RWPE1 (cell line): ENCODE measurements at regions not wholly inside any gene's neighbourhood (a gene's known extent, or its start where the extent isn't known, plus 50 kb on each side); places are given as distances from the start of the nearest gene placed in this dataset.
"Not testable (repeated sequence)": the region's sequence is repeated elsewhere in the genome, so short reads cannot be mapped to it uniquely, and the experiment has no call there.

Source experiments
- CTCF ChIA-PET: fragments of 350-600 bp; sonication (Branson Sonifier 250); formaldehyde crosslinking; extraction: SDS; loops from one replicate; lab custom pipeline; 2021; lab: Yijun Ruan, JAX
- POLR2A ChIA-PET: fragments of 400-600 bp; formaldehyde crosslinking; extraction: SDS; loops from one replicate; lab custom pipeline; 2020; ENCODE audit warnings: antibody characterized with exemption; ENCODE audit not compliant: low non-redundant PET; lab: Yijun Ruan, JAX
- DNase-seq: peaks from one replicate; pipeline ENCODE4 v3.0.0; 2012; ENCODE audit warnings: low spot score
- H3K27ac ChIP-seq: fragments of 450-650 bp; 2 replicates; pipeline ENCODE4 v1.5.1; 2017
- CTCF ChIP-seq: fragments of 450-650 bp; conservative IDR thresholded peaks from 2 replicates; pipeline ENCODE4 v1.5.1; 2017; ENCODE audit warnings: low read depth, mild to moderate bottlenecking

GRCh38 chr2:125756431-125756830, 899.5 kb upstream of the GYPC start:
- TF ChIP-seq CTCF: no peak
- ChIA-PET CTCF (no interaction called here), POLR2A (no interaction called here)
- H3K27ac ChIP-seq: no peak overlapping the region
- DNase-seq: no peak

GRCh38 chr2:125796784-125797183, 859.2 kb upstream of the GYPC start:
- ChIA-PET CTCF (no interaction called here), POLR2A (no interaction called here)
- no peak for DNase-seq
- TF ChIP-seq CTCF: no peak
- H3K27ac ChIP-seq: no peak overlapping the region

- CTCF ChIA-PET: no interaction called here
Measured at GRCh38 chr2:125797192-125797591, 858.8 kb upstream of the GYPC start.

GRCh38 chr2:125822746-125823145, 833.2 kb upstream of the GYPC start:
- no peak for DNase-seq
- H3K27ac ChIP-seq: no peak overlapping the region
- TF ChIP-seq CTCF: no peak
- ChIA-PET CTCF (no interaction called here), POLR2A (no interaction called here)

More at GRCh38 chr2:125797192-125797591, 858.8 kb upstream of the GYPC start:
- no peak overlapping the region for H3K27ac ChIP-seq
- POLR2A ChIA-PET: no interaction called here
- TF ChIP-seq CTCF: no peak
- DNase-seq: no peak

GRCh38 chr2:125825781-125826180, 830.2 kb upstream of the GYPC start:
- DNase-seq, POLR2A ChIA-PET, H3K27ac ChIP-seq: not testable (repeated sequence)
- CTCF ChIA-PET: interaction anchor here (0.6 kb wide), 1 partner anchor 248 kb away, joined by 5 read pairs; no protein-coding TSS in a partner anchor

- no peak for DNase-seq
- POLR2A ChIA-PET: no interaction called here
- H3K27ac ChIP-seq: no peak overlapping the region
- TF ChIP-seq CTCF: no peak
- CTCF ChIA-PET: no interaction called here
Measured at GRCh38 chr2:125837128-125837527, 818.8 kb upstream of the GYPC start.

- CTCF ChIA-PET: interaction anchor here (0.6 kb wide), 1 partner anchor 105 kb away, joined by 3 read pairs; no protein-coding TSS in a partner anchor
- H3K27ac ChIP-seq: no peak overlapping the region
- POLR2A ChIA-PET: no interaction called here
- no peak for DNase-seq
- no peak for TF ChIP-seq CTCF
Measured at GRCh38 chr2:125837611-125838010, 818.3 kb upstream of the GYPC start.
